Sigmoid colon (tissue), 4 donors: ENCODE measurements at regions not wholly inside any gene's neighbourhood (a gene's known extent, or its start where the extent isn't known, plus 50 kb on each side); places are given as distances from the start of the nearest gene placed in this dataset.

Experiments used
- POLR2AphosphoS5 ChIP-seq, 4 donors: sonication (generic); formaldehyde crosslinking; IDR thresholded peaks; one replicate each; pipeline ENCODE4 v1.6.1; 2017; ENCODE audit warnings: antibody characterized with exemption in 4 of 4
- TF ChIP-seq, protein P1 (sequence below), 4 experiments: fragments of 450-650 bp in 3 of 4; fragments of 200-600 bp in 1 of 4; IDR thresholded peaks; one replicate each; pipeline ENCODE4 v1.5.1; 2016 to 2019; ENCODE audit warnings: antibody characterized with exemption in 4 of 4, mild to moderate bottlenecking in 3 of 4, moderate library complexity in 2 of 4

DNA sequence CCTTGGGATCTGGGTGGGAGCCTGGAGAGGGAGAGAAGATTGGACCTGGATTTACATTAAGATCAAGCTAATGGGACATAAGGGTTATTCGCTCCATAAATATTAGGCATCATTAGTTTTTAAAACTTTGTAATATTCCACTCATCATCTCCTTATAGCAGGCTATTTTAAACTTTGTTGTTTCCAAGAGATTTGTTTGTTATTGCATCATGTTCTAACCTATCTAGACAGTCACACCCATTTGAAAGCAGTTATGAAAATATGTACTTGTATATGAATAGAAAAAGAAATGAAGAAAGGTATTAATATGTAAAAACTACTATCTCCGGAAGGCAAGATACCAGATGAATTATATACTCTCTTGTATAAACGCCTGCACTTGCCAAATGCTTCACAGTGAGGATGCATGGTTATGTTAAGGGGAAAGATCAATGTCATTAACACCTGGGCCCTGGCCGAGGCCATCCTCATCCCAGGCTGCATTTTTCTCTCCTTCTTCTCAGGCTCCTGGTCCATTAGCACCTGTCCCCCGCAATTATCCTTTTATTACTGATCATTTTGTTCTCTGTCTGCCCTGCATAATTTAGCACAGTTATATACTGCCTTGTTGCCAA, 468.2 kb downstream of the MATN1 start:
- no peak for TF ChIP-seq POLR2AphosphoS5 (IDR thresholded peaks at IDR 0.05)
- TF ChIP-seq, protein P1, sequence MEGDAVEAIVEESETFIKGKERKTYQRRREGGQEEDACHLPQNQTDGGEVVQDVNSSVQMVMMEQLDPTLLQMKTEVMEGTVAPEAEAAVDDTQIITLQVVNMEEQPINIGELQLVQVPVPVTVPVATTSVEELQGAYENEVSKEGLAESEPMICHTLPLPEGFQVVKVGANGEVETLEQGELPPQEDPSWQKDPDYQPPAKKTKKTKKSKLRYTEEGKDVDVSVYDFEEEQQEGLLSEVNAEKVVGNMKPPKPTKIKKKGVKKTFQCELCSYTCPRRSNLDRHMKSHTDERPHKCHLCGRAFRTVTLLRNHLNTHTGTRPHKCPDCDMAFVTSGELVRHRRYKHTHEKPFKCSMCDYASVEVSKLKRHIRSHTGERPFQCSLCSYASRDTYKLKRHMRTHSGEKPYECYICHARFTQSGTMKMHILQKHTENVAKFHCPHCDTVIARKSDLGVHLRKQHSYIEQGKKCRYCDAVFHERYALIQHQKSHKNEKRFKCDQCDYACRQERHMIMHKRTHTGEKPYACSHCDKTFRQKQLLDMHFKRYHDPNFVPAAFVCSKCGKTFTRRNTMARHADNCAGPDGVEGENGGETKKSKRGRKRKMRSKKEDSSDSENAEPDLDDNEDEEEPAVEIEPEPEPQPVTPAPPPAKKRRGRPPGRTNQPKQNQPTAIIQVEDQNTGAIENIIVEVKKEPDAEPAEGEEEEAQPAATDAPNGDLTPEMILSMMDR (IDR thresholded peaks at IDR 0.05) = no peak
